HepG2 (cell line): ENCODE measurements at regions not wholly inside any gene's neighbourhood (a gene's known extent, or its start where the extent isn't known, plus 50 kb on each side); places are given as distances from the start of the nearest gene placed in this dataset.

ENCODE experiments used
- ATAC-seq: fragments of 200-7000 bp; cut with Tn5 transposase; 3 replicates; pipeline ENCODE4 v1.9.1; 2020; ENCODE audit warnings: mild to moderate bottlenecking, moderate library complexity
- BruUV-seq: library from RNA; stranded (reverse); fragments of 400-500 nt; replicated peaks from 2 replicates; lab custom pipeline; 2021; lab: Mats Ljungman, UMichigan
- CTCF ChIA-PET: fragments of 300-600 bp; formaldehyde crosslinking; extraction: SDS; loops from one replicate; lab custom pipeline; 2021; ENCODE audit warnings: low total read pairs, inconsistent platforms, low intra/inter-chr PET ratio; lab: Yijun Ruan, JAX
- POLR2A ChIA-PET: fragments of 350-600 bp; sonication (Branson Sonifier 250); formaldehyde crosslinking; loops from one replicate; lab custom pipeline; 2020; ENCODE audit warnings: antibody characterized with exemption, inconsistent platforms; lab: Yijun Ruan, JAX
- DNase-seq: peaks from one replicate; pipeline ENCODE4 v3.0.0-alpha.2; 2015; ENCODE audit warnings: low spot score
- FAIRE-seq: peaks from 3 replicates; lab custom pipeline; 2011; peaks lifted over from hg19 to GRCh38; lab: Jason Lieb, UNC
- H2AFZ ChIP-seq: one replicate; pipeline ENCODE4 v1.6.1; 2011; ENCODE audit warnings: low read length, inconsistent platforms
- H3K27ac ChIP-seq: fragments of 300-600 bp; 3 replicates; pipeline ENCODE4 v1.8.0; 2011; ENCODE audit warnings: mixed run types, mild to moderate bottlenecking, mixed read lengths, low read length, inconsistent platforms; ENCODE audit not compliant: insufficient read depth; ENCODE audit errors: extremely low read length
- H3K27me3 ChIP-seq, 2 experiments: fragments of 200-600 bp in 1 of 2; 2 replicates in 1 of 2; 3 replicates in 1 of 2; pipeline versions ENCODE4 v1.6.0 to v1.8.0; 2011; ENCODE audit warnings: low read length in 2 of 2, mild to moderate bottlenecking in 2 of 2, moderate library complexity in 2 of 2, inconsistent platforms in 1 of 2; ENCODE audit not compliant: insufficient read depth in 2 of 2, control insufficient read depth in 1 of 2
- H3K36me3 ChIP-seq, 2 experiments: fragments of 200-600 bp in 1 of 2; replicated peaks in 1 of 2; 2 replicates in 1 of 2; 3 replicates in 1 of 2; pipeline versions ENCODE4 v1.5.1 to v1.8.0; 2011; ENCODE audit warnings: low read length in 2 of 2, inconsistent platforms in 1 of 2; ENCODE audit not compliant: insufficient read depth in 2 of 2, control insufficient read depth in 1 of 2
- H3K4me1 ChIP-seq: 2 replicates; pipeline ENCODE4 v1.5.1; 2012; ENCODE audit warnings: low read length, inconsistent platforms; ENCODE audit not compliant: insufficient read depth
- H3K4me2 ChIP-seq: 2 replicates; pipeline ENCODE4 v1.6.0; 2011; ENCODE audit warnings: low read depth, low read length, inconsistent platforms
- H3K4me3 ChIP-seq, 3 experiments: fragments of 200-600 bp in 1 of 3; sonication (generic), shearing (Covaris generic) in 1 of 3; replicated peaks in 1 of 3; 2 replicates each; pipeline ENCODE4 v1.5.1; 2011 to 2016; ENCODE audit warnings: low read length in 3 of 3, inconsistent platforms in 2 of 3, low read depth in 2 of 3, mild to moderate bottlenecking in 2 of 3, control low read depth in 1 of 3, mixed read lengths in 1 of 3; ENCODE audit not compliant: insufficient read depth in 1 of 3
- H3K79me2 ChIP-seq: one replicate; pipeline ENCODE4 v1.6.1; 2011; ENCODE audit warnings: low read length, inconsistent platforms; ENCODE audit not compliant: insufficient read depth
- H3K9ac ChIP-seq: 2 replicates; pipeline ENCODE4 v1.6.0; 2011; ENCODE audit warnings: mild to moderate bottlenecking, low read depth, low read length, inconsistent platforms; ENCODE audit not compliant: insufficient read depth
- H3K9me3 ChIP-seq: 2 replicates; pipeline ENCODE4 v1.5.1; 2012; ENCODE audit warnings: mild to moderate bottlenecking, low read length
- H4K20me1 ChIP-seq: 2 replicates; pipeline ENCODE4 v1.6.0; 2011; ENCODE audit warnings: inconsistent platforms, mild to moderate bottlenecking, low read length, moderate library complexity; ENCODE audit not compliant: insufficient read depth
- CBX2 ChIP-seq, 2 experiments: fragments of 200-600 bp in 1 of 2; sonication (generic); formaldehyde crosslinking in 1 of 2; IDR thresholded peaks; 2 replicates each; pipeline versions ENCODE4 v1.7.0 to v1.8.1; 2018 to 2022; ENCODE audit warnings: low read depth in 2 of 2, low read length in 1 of 2, mild to moderate bottlenecking in 1 of 2, missing genetic modification reagents in 1 of 2
- KMT2A ChIP-seq: sonication (generic); formaldehyde crosslinking; IDR thresholded peaks from 2 replicates; pipeline ENCODE4 v1.4.0; 2020; ENCODE audit warnings: missing genetic modification reagents
- LCORL ChIP-seq, 2 experiments: fragments of 450-650 bp in 1 of 2; sonication (generic) in 1 of 2; formaldehyde crosslinking in 1 of 2; IDR thresholded peaks; 2 replicates each; pipeline versions ENCODE4 v1.5.0 to v1.6.1; 2017 to 2020; ENCODE audit warnings: antibody characterized with exemption in 1 of 2, missing genetic modification reagents in 1 of 2
- MEF2D ChIP-seq: sonication (generic); formaldehyde crosslinking; IDR thresholded peaks from 2 replicates; pipeline ENCODE4 v1.5.1; 2020; ENCODE audit warnings: mild to moderate bottlenecking, missing genetic modification reagents
- NAIF1 ChIP-seq: sonication (generic); formaldehyde crosslinking; IDR thresholded peaks from 2 replicates; pipeline ENCODE4 v1.5.0; 2020; ENCODE audit warnings: mild to moderate bottlenecking, missing genetic modification reagents, borderline replicate concordance
- SIN3B ChIP-seq: fragments of 150-350 bp; IDR thresholded peaks from 2 replicates; pipeline ENCODE4 v1.6.1; 2014; ENCODE audit warnings: low read length
- SMARCC2 ChIP-seq: fragments of 450-650 bp; IDR thresholded peaks from 2 replicates; pipeline ENCODE4 v1.6.1; 2017; ENCODE audit warnings: antibody characterized with exemption, mild to moderate bottlenecking
- TEF ChIP-seq: sonication (generic); formaldehyde crosslinking; IDR thresholded peaks from 2 replicates; pipeline ENCODE4 v1.5.0; 2020; ENCODE audit warnings: missing genetic modification reagents
- ZNF136 ChIP-seq: sonication (generic); formaldehyde crosslinking; IDR thresholded peaks from 2 replicates; pipeline ENCODE4 v1.8.1; 2022; ENCODE audit warnings: low read depth, mild to moderate bottlenecking, moderate library complexity, missing genetic modification reagents
- ZNF451 ChIP-seq: sonication (generic); formaldehyde crosslinking; IDR thresholded peaks from 2 replicates; pipeline ENCODE4 v1.5.0; 2020; ENCODE audit warnings: mild to moderate bottlenecking, missing genetic modification reagents
- ZSCAN12 ChIP-seq: sonication (generic); formaldehyde crosslinking; IDR thresholded peaks from 2 replicates; pipeline ENCODE4 v1.9.0; 2021; ENCODE audit warnings: mild to moderate bottlenecking, missing genetic modification reagents
- WGBS: methylation state at CpG from one replicate; pipeline ENCODE4 v1.1.6; 2017; ENCODE audit warnings: low lambda C conversion rate; 5-methylcytosine and 5-hydroxymethylcytosine counted together
- in situ Hi-C: cut with HindIII; loops from 2 replicates; pipeline ENCODE4 v1.10.0; 2017; ENCODE audit warnings: low pct_unique_long_range_greater_than_20kb; ENCODE audit not compliant: extremely low pct_ligation_motif_present
- intact Hi-C: fragments of 100-400 bp; cut with micrococcal nuclease; formaldehyde crosslinking; loops from one replicate; pipeline ENCODE4 v1.10.0; 2022; ENCODE audit not compliant: unreplicated experiment

- H3K4me1 ChIP-seq = peaks cover 9% of the 10 kb centered on the region
- in situ Hi-C loops = no loop called here
- no peak overlapping the region for H3K9ac ChIP-seq
- H3K4me2 ChIP-seq = no peak overlapping the region
- no peaks in the 10 kb centered on the region for H3K27me3 ChIP-seq
- DNase-seq (no peak), ATAC-seq (no peak), FAIRE-seq (no peak)
- ChIA-PET POLR2A (no interaction called here), CTCF (no interaction called here)
- H3K36me3 ChIP-seq = no peaks in the 10 kb centered on the region
- H3K4me3 ChIP-seq = no peak overlapping the region
- no peak for TF ChIP-seq ZSCAN12
- TF ChIP-seq SMARCC2 = no peak
- TF ChIP-seq ZNF451 (CRISPR knock-in tag) = no peak
- TF ChIP-seq TEF (CRISPR knock-in tag) = no peak
- no peak for TF ChIP-seq ZNF136 (CRISPR knock-in tag)
- no peak for TF ChIP-seq NAIF1 (CRISPR knock-in tag)
- no peak for TF ChIP-seq CBX2 (IDR thresholded peaks at IDR 0.05; ENCODE audit: low read depth, low read length)
- TF ChIP-seq CBX2 (CRISPR knock-in tag; IDR thresholded peaks at IDR 0.05; ENCODE audit: low read depth) = no peak
- TF ChIP-seq MEF2D (CRISPR knock-in tag) = no peak
- no peak for TF ChIP-seq LCORL (IDR thresholded peaks at IDR 0.05)
- no peak for TF ChIP-seq LCORL (CRISPR knock-in tag; IDR thresholded peaks at IDR 0.05)
- TF ChIP-seq KMT2A (CRISPR knock-in tag) = no peak
- no peak for TF ChIP-seq SIN3B
- H3K27ac ChIP-seq = no peak overlapping the region
- H4K20me1 ChIP-seq = no peaks in the 10 kb centered on the region
- WGBS = 34% methylated on average over 4 of the region's 4 CpGs
- H2AFZ ChIP-seq = no peak overlapping the region
- intact Hi-C loops = no loop called here
- no peaks in the 10 kb centered on the region for H3K79me2 ChIP-seq
- H3K9me3 ChIP-seq = no peaks in the 10 kb centered on the region
- BruUV-seq = no TSS peak
Measured at GRCh38 chr11:23781803-23782560, 714.9 kb upstream of the LUZP2 start.
